GM21576 (cell line): ENCODE measurements at regions not wholly inside any gene's neighbourhood (a gene's known extent, or its start where the extent isn't known, plus 50 kb on each side); places are given as distances from the start of the nearest gene placed in this dataset.
"Not testable (repeated sequence)": the region's sequence is repeated elsewhere in the genome, so short reads cannot be mapped to it uniquely, and the experiment has no call there.

Source experiments
- ATAC-seq: cut with Tn5 transposase; IDR thresholded peaks from one replicate; pipeline ENCODE4 v1.9.1; 2021; ENCODE audit warnings: mild to moderate bottlenecking, moderate library complexity; ENCODE audit not compliant: unreplicated experiment

DNA sequence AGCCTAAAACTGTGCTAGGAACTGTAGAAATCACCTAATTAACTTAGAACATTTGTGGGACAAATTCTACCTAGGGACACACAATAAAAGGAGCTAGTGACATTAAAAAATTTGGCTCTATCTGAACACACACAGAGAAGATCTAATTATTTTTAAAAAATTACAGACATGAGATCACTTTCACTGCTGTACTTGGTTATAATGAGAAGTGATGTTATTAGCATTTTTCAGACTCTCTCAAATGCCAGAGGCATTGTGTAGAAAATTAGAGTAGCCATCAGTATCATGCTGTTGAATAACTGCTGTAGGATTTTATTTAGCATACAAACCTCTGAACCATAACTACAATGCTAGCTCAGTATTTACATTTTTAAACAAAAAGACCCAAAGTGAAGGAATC, 109.1 kb upstream of the ANK2 start:
- ATAC-seq, result no peak

DNA sequence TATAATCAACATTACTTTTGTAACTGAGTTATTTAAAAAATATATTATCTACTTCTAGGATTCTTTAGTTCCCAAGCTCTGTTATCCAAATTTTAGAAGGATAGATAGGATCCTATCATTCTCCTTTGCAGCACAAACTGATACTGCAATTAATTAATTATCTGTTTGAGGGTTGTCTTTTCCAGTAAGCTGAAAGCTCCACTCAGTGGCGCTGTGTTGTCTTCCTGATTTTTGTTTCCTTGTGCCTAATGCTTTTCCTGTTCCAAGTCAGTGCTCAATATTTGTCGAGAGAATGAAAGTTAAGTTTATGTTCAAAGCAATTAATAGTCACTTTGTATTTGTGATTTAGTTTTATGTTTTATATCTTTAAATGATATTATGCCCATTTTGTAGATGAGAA, 107.4 kb upstream of the ANK2 start:
- no peak for ATAC-seq

DNA sequence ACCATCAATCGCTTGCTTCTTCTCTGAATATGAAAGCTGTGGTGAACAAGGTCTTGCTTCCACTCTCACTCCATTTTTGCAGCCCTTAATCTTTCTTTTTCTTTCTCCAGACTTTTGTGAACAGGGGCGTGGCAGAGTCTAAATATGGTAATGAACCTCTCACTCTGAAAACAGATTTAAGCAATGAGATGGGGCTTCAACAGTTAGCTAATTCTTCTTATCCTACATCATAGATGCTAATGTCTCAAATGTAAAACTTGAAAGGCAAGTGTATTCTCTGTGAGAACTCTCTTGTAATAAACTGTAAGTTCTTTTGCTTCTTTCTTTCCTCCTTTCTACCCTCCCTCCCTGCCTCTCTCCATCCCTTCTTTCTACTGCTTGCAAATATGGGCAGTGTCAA, 106.5 kb upstream of the ANK2 start:
- no peak for ATAC-seq

DNA sequence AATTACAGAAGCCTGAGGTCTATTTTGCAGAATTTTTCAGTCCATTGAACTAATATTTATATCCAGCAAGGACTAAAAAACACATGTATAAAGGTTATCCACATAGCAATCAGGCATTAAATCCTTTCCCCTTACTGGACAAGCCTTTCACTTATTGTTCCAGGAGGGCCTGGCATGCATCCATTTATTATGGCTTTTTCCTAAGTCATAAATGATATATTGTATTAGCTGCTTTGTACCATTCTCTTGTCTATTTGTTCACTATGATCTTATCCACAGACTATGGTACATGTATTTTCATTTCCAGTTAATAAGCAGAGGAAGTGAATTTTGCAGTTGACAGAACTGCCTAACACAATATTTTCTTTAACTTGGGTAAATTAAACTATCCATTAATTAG, 105.4 kb upstream of the ANK2 start:
- no peak for ATAC-seq

DNA sequence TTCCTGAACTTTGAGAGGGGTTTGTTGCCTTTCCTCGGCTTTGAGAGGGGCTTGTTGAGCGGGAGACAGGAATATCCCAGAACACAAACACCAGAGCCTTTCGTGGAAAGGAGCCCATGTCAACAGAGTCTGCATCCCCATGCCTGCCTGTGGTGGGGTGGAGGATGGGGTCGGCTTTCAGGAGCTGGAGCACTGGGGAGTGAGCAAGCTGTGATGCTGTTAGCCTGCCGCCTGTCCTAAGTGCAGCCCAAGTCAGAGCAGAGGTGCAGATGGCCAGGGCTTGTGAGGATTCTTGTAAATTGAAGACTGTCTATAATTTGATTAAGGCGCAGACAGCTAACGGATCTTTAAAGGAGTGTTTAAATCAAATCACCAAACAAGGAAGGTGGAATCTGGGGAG, 103.3 kb upstream of the ANK2 start:
- no peak for ATAC-seq

DNA sequence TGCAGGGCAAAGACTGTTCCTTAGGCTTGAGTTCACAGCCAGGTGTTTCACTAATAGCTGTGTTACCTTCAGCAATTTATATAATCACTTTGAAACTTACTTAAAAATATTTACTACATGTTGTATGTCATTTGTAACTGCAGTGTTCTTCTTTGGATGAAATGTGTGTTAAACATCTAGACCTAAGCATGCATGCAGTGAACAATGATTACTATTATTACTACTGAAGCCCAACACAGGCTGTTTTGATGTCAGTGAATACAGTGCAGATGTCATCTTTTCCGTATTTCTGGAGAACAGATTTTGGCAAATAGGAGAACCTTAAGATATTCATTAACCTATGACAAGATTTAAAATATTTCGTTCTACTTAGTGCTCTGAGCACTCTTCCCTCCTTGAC, 101.8 kb upstream of the ANK2 start:
- no peak for ATAC-seq

DNA sequence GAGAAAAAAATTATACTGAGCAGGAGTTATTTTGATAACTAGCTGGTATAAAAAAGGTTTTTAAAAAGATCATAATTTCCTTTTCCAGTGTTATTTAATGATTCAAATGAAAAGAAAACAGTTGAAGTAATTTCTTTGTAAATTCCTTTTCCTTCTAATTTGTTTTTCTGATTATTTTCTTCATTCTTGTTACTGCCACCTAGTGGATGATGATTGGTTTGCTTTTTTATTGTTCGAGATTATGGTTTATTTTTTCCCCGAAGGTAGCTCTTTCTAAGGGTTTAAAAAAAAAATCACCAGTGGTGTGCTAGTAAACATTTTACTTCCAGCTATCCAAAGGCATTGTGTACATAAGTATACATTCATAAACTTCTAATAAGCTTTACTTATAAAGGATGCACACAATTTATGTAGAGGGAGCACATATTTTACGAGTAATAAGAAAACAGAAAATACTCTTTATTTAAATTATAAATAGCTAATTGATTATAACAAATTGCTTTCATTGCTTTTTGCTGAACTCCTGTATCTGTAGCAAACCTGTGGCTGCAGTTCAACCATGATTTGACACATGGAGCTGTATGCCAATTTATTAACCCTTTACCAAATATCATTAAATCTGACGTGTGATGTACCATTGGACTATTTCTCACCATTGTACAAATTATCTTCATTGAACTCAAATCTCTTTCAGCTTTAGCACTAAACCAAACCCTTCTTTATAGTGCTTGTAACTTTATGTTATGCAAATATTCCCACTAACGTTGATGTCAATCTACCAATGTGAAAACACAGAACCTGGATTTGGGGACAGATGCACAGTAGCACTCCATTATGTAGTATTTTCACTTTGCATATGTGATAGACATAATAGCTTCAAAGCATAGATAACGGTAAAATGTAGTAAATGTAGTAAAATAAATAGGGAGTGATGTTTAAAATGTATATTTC, 97.8 kb upstream of the ANK2 start:
- no peak for ATAC-seq

DNA sequence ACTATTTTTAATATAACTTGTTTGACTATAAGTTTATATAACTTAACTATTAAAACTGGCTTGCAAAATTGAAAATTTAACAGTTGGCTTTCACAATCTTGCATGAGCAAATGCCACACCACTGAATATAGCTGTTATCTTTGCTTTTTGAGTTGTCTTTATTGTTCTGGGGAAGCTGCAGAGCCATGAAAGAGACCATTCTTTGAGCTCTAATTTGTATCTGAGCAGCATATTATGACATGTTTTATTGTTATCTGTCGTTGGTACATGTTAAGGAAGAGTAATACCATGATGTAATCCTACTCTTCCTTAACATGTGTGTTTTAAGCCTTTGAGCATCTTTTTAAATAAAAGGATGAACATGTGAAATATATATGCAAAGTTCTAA, 97.1 kb upstream of the ANK2 start:
- ATAC-seq, result no peak

DNA sequence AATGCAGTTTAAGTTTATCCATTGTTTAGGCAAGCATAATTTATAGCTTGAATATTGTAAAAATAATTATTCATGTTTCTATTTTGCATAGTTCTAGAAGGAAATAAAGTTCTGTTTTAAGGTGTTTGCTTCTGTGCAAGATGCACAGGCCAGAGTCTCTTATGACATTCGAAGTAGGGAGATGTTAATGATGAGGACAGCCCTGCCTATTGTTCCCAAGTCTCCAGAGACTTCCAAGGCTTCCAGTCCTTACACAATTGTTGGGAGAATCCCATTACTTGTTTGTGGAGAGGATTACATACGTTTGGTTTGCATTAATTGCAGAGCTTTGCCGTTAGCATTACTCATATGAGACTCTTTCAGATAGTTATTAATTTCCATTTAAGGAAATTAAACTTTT, 96.2 kb upstream of the ANK2 start:
- ATAC-seq, result no peak

DNA sequence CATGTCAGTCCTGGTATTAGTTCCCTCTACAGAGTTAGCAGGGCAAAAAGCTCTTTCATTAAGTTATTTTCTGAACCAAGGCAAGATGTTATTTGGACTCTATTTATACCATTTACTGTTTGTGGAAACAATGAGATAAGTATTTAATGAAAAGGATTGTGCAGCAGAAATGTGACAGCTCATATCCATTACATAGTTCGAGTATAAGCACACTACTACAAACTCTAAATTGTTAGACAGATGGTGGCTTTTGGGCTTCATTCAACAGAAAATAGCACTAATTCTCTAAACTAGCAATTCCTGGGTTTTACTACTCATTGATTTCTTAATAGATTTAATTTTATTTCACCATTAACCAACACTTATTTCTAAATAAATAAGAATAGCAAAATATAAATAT, 95.2 kb upstream of the ANK2 start:
- no peak for ATAC-seq

DNA sequence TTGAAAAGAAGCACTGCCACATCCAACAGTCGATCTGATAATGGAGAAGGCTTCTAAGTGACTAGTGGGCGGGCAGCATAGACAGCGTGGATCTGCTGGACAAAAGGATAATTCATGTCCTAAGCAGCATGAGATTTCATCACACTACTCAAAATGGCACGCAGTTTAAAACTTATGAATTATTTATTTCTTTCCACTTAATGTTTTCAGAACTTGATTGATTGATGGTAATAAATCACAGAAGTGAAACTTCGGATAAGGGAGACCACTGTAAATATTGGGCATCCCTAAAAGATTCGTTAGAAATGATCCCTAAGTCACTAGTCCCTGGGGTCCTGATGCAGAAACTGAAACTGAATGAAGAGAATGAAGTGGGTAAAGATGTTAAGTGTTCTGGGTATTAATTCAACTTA, 93.0 kb upstream of the ANK2 start:
- ATAC-seq, result no peak

DNA sequence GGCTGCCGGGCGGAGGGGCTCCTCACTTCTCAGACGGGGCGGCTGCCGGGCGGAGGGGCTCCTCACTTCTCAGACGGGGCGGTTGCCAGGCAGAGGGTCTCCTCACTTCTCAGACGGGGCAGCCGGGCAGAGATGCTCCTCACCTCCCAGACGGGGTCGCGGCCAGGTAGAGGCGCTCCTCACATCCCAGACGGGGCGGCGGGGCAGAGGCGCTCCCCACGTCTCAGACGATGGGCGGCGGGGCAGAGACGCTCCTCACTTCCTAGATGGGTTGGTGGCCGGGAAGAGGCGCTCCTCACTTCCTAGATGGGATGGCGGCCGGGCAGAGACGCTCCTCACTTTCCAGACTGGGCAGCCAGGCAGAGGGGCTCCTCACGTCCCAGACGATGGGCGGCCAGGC, 91.7 kb upstream of the ANK2 start:
- ATAC-seq, result not testable (repeated sequence)

DNA sequence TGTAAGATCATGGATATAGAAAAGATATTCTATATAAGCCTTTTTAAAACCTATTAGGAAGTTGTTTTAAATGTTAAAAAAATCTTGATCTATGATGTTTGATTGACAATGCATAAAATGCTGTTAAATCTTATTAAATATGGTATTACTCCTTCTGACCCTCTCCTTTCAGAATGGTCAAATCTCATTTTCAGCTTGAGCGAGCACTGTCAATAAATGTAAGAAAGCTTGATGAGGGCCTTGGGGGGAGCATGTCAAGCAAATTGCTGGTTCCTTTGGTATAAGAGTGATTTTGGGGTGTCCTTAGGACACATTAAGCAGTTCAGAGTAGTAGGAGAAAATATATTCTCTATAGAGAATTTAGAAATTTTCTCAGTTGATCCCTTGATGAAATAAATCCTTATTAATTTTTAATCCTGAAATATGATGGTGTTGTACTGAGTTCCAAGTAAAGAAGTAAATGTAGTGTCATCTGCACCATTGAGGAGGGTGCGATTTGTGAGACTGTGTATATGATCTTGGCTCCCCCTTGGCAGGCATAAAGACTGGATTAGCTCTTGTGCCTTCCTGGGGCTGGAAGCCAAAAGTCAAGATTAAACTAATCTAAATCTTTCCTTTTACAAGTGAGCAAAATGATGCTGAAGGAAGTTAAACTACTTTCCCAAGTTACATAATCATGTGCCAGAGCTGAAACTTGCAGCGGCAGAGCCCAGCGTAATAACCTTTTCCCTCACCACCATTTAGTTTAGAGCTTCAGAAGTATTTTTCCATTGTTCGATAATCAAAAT, 82.6 kb upstream of the ANK2 start:
- no peak for ATAC-seq

DNA sequence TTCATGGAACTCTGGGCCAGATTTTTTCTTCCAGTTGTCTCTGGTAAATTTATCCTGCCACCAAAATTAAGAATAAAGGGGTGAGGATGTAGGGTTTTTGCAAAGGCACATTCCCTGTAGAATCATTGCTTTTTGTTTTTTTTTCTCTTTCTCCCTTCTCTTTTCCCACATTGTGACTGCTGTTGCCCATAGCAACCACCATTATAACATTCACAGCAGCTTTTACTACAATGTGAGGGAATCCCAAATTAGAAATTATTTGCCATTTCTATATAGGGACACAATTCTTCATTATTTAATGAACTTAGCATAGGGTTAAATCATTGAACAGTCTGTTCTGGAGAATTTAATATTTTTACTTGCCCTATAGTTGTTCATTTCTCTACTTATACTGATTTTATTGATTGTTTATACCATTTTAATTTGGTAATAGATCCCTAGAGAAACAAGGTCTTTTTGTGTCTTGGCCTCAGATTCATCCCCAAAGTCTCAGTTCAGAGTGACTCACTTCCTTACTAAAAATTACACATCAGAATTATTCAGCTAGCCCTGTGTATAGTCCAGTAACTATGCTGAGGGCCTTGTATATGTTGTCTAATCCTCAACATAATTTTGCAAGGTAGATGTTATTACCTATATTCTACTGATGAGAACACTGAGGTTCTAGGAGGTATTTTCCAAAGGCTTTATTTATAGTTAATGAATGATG, 80.8 kb upstream of the ANK2 start:
- ATAC-seq, result no peak

DNA sequence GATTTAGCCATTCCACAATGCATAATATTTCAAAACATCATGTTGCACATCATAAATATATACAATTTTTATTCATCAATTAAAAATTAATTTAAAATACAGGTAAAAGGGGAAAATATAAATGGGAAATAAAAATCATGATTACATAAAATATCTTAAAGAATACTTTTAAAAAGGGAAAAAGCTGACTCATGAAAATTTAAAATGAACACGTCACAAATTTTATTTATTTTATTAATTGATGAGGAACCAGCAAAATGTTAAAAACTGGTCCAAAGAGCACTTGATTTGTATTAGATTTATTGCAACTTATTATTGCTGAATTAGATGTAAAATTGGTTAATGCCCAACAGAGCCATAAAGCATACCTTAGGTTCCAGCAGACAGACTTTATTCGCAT, 78.5 kb upstream of the ANK2 start:
- no peak for ATAC-seq

DNA sequence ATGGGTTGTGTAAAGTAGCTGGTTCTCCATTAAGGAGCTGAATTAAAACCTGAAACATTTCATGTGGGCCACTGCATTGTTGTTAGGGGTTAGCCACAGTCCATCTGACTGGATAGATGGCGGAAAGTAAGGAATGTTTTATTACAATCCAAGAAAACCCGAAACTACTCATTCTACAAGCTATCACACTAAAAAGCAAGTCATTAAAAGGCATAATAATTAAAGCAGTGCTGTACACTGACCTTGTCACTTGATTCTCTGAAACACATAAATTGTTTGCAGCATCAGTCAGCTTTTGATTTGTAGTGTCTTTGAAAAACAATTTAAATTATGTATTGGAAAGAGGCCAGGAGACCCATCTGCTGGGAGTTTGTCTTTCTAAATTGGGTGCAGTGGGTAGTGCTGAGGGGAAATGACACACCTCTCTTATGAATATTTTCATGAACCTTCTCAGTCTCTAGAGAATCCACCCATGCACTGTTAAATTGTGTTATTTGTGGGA, 75.7 kb upstream of the ANK2 start:
- ATAC-seq, result no peak

DNA sequence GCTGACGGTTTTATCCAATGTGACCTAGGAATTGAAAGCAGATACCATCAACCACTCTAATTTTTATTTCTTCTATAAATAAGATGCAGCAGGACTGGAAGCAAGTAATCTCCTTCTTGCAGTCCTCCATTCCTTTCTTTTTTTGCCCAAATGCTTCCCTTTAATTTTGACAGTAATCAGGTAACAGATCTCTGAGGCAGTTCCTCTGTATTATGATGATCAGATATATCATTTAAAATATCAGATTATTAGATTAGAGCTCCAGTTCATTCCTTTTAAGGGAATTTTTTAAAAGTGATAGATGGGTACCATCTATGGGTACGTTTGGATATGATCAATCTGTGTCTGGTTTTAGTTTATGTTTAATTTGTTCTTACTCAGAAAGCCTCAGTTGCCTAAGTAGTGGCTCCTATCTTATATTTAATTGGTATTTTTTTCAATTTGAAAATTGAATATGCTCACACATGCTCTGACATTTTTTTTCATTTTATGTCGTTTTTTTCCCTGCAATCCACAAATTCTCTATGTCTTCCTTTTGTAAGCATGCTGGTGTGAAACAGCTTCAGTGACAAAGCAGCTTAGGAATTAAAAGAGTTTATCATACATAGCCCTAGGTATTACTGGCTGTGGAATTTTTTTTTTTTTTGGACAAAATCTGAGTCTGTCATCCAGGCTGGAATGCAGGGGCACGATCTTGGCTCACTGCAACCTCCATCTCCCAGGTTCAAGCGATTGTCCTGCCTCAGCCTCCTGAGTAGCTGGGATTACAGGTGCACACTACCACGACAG, 73.7 kb upstream of the ANK2 start:
- no peak for ATAC-seq

DNA sequence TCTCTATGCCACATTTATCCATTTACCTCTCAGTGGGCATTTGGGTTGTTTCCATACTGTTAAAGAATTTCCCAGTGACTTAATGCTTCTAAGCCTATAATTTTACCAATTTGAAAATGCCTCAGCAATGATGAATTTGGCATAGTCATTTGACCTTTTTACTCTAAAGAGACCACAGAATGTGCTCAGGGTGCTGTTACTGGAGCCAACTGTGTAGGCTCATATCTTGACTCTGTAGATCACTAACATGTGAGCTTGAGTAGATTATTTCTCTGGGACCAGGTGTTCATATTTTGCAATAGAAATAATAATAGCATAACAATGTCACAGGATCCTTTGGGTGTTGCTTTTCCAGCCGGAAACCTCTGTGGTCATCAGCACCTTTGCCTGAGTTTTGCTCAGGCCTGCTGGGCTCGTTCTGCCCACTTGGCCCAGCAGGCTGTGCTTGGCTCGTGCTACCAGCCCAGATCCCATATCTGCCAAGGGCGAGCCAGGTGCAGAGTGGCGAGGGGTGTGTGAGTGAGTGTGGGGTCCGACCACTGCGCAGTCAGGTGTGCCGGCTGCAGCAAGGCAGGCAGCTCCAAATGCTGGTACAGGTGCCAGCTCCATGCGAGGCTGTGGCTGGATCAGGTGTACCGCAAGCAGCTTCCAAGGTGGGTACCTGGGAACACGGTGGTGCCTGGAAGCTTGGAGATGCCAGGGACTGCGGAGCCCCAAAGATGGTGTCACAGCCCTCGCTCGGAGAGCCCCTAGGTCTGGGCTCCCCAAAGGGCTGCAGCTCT, 70.6 kb upstream of the ANK2 start:
- no peak for ATAC-seq

DNA sequence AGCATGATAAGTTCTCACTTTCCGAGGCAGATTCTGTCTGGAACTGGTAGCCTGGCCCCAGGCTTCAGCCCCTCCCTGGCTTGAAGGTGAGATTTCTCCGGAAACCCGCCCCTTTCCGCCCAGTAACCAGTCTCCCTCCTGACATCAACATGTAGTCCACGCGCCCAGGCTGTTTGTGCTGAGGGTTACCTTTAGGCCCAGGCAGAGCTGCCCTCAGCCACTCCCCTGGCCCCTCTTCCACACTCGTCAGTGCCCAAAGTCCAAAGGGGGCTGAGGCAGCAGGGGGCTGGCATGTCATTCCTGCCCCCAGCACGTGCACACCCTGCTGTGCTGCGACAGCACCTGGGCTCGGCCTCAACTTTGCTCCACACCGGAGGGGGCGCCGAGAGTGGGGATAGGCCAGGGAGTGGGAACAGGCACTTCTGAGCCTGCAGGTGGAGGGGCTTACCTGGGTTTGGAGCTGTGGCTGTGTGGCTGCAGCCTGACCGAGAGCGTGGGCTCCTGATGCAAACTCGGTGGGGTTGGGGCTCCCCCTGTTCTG, 69.5 kb upstream of the ANK2 start:
- ATAC-seq, result no peak

DNA sequence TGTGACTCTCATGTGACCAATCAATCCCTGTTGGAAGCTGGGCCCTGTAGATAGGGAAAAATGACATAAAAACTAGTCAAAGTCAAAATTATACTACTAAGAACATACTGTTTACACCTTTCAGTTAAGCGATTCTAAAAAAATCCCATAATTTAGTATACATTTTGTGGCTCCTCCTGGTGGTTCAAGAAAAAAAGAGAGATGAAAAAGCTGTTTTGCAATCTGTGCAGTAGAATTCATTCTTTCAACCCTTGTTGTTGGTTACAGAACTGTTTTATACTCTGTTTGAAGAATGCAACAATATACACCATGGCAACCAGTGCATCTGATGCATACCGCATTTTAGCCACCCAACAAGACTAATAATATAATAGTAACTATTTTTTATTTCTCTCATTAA, 66.8 kb upstream of the ANK2 start:
- ATAC-seq, result no peak
